ENCODE measurements at regions not wholly inside any gene's neighbourhood (a gene's known extent, or its start where the extent isn't known, plus 50 kb on each side); places are given as distances from the start of the nearest gene placed in this dataset.
A peak's percentile ranks its signal among the peaks of the same experiment; 100 is the strongest.

GRCh38 chr15:39336926-39337325 lies 244.0 kb upstream of the THBS1 start:
- Histone ChIP-seq H2BK12ac (ENCODE audit: low read length) (no peak overlapping the region), H3K79me1 (ENCODE audit: low read length) (no peaks in the 10 kb centered on the region), H2BK120ac (ENCODE audit: insufficient read depth, low read length, poor library complexity) (no peak overlapping the region), H3K4me1 (ENCODE audit: control insufficient read depth in 1 of 2, insufficient read depth in 2 of 2, low read length in 2 of 2) (peaks cover 0 to 2% of the 10 kb centered on the region in 2 experiments), H3K27ac (ENCODE audit: low read depth, low read length) (no peak overlapping the region), H3K18ac (ENCODE audit: low read length) (no peak overlapping the region), H3K4me2 (ENCODE audit: low read length) (no peak overlapping the region), H3K27me3 (ENCODE audit: insufficient read depth, low read length) (no peaks in the 10 kb centered on the region), H3K4me3 (ENCODE audit: low read depth, low read length) (no peak overlapping the region), H3K14ac (ENCODE audit: low read length) (no peak overlapping the region), H4K8ac (ENCODE audit: low read depth, low read length) (no peak overlapping the region), H3K9me3 (ENCODE audit: insufficient read depth, low read depth, low read length) (no peaks in the 10 kb centered on the region), H3K9ac (ENCODE audit: low read length) (no peak overlapping the region), H3K36me3 (ENCODE audit: control insufficient read depth in 1 of 2, insufficient read depth in 2 of 2, low read length in 2 of 2) (no peaks in the 10 kb centered on the region), H4K12ac (ENCODE audit: low read depth, low read length) (no peak overlapping the region), H2BK5ac (ENCODE audit: low read depth, low read length, poor library complexity) (no peak overlapping the region), H2AK5ac (ENCODE audit: low read length) (no peak overlapping the region), H2AFZ (ENCODE audit: insufficient read depth, low read length, poor library complexity) (no peak overlapping the region), H3K79me2 (ENCODE audit: control insufficient read depth, insufficient read depth, low read length, poor library complexity) (no peaks in the 10 kb centered on the region), H3K23ac (ENCODE audit: low read length) (no peak overlapping the region), H4K91ac (ENCODE audit: low read depth, low read length) (no peak overlapping the region), H3K4ac (ENCODE audit: low read depth, low read length) (no peak overlapping the region)
- WGBS (ENCODE audit: extremely low coverage, insufficient coverage, insufficient read length): no CpG with 5 or more reads among the region's 5 CpGs
- DNase-seq: no peak

- Histone ChIP-seq H3K4me1 (ENCODE audit: control insufficient read depth in 1 of 2, insufficient read depth in 2 of 2, low read length in 2 of 2) (no peaks in the 10 kb centered on the region), H2AK5ac (ENCODE audit: low read length) (no peak overlapping the region), H3K27me3 (ENCODE audit: insufficient read depth, low read length) (no peaks in the 10 kb centered on the region), H3K9ac (ENCODE audit: low read length) (no peak overlapping the region), H3K4ac (ENCODE audit: low read depth, low read length) (no peak overlapping the region), H3K79me2 (ENCODE audit: control insufficient read depth, insufficient read depth, low read length, poor library complexity) (no peaks in the 10 kb centered on the region), H3K9me3 (ENCODE audit: insufficient read depth, low read depth, low read length) (no peaks in the 10 kb centered on the region), H3K4me2 (ENCODE audit: low read length) (no peak overlapping the region), H2BK12ac (ENCODE audit: low read length) (no peak overlapping the region), H3K27ac (ENCODE audit: low read depth, low read length) (no peak overlapping the region), H3K79me1 (ENCODE audit: low read length) (no peaks in the 10 kb centered on the region), H2BK120ac (ENCODE audit: insufficient read depth, low read length, poor library complexity) (no peak overlapping the region), H3K18ac (ENCODE audit: low read length) (no peak overlapping the region), H3K36me3 (ENCODE audit: control insufficient read depth in 1 of 2, insufficient read depth in 2 of 2, low read length in 2 of 2) (no peaks in the 10 kb centered on the region), H3K4me3 (ENCODE audit: low read depth, low read length) (no peak overlapping the region), H4K8ac (ENCODE audit: low read depth, low read length) (no peak overlapping the region), H4K91ac (ENCODE audit: low read depth, low read length) (no peak overlapping the region), H4K12ac (ENCODE audit: low read depth, low read length) (no peak overlapping the region), H2BK5ac (ENCODE audit: low read depth, low read length, poor library complexity) (no peak overlapping the region), H2AFZ (ENCODE audit: insufficient read depth, low read length, poor library complexity) (no peak overlapping the region), H3K14ac (ENCODE audit: low read length) (no peak overlapping the region), H3K23ac (ENCODE audit: low read length) (no peak overlapping the region)
- peak in 1 of 2 donors; percentile 34 for DNase-seq
- WGBS (ENCODE audit: extremely low coverage, insufficient coverage, insufficient read length): no CpG with 5 or more reads among the region's 4 CpGs
Measured at GRCh38 chr15:39338251-39338650, 242.6 kb upstream of the THBS1 start.

- Histone ChIP-seq H3K36me3 (ENCODE audit: control insufficient read depth in 1 of 2, insufficient read depth in 2 of 2, low read length in 2 of 2) (no peaks in the 10 kb centered on the region), H4K12ac (ENCODE audit: low read depth, low read length) (no peak overlapping the region), H3K27me3 (ENCODE audit: insufficient read depth, low read length) (no peaks in the 10 kb centered on the region), H3K27ac (ENCODE audit: low read depth, low read length) (no peak overlapping the region), H3K4ac (ENCODE audit: low read depth, low read length) (no peak overlapping the region), H3K79me2 (ENCODE audit: control insufficient read depth, insufficient read depth, low read length, poor library complexity) (no peaks in the 10 kb centered on the region), H3K9me3 (ENCODE audit: insufficient read depth, low read depth, low read length) (no peaks in the 10 kb centered on the region), H3K23ac (ENCODE audit: low read length) (no peak overlapping the region), H3K79me1 (ENCODE audit: low read length) (no peaks in the 10 kb centered on the region), H2AFZ (ENCODE audit: insufficient read depth, low read length, poor library complexity) (no peak overlapping the region), H3K4me2 (ENCODE audit: low read length) (no peak overlapping the region), H3K4me3 (ENCODE audit: low read depth, low read length) (no peak overlapping the region), H3K18ac (ENCODE audit: low read length) (no peak overlapping the region), H2AK5ac (ENCODE audit: low read length) (no peak overlapping the region), H4K8ac (ENCODE audit: low read depth, low read length) (no peak overlapping the region), H3K9ac (ENCODE audit: low read length) (no peak overlapping the region), H3K4me1 (ENCODE audit: control insufficient read depth in 1 of 2, insufficient read depth in 2 of 2, low read length in 2 of 2) (no peaks in the 10 kb centered on the region), H2BK120ac (ENCODE audit: insufficient read depth, low read length, poor library complexity) (no peak overlapping the region), H2BK12ac (ENCODE audit: low read length) (no peak overlapping the region), H2BK5ac (ENCODE audit: low read depth, low read length, poor library complexity) (no peak overlapping the region), H4K91ac (ENCODE audit: low read depth, low read length) (no peak overlapping the region), H3K14ac (ENCODE audit: low read length) (no peak overlapping the region)
- WGBS (ENCODE audit: extremely low coverage, insufficient coverage, insufficient read length): no CpG with 5 or more reads among the region's 13 CpGs
- no peak for DNase-seq
Measured at GRCh38 chr15:39340903-39341645, 239.8 kb upstream of the THBS1 start.

GRCh38 chr15:39344662-39345141 lies 236.2 kb upstream of the THBS1 start:
- no peaks in the 10 kb centered on the region for H3K79me2 ChIP-seq (ENCODE audit: control insufficient read depth, insufficient read depth, low read length, poor library complexity)
- no peak overlapping the region for H3K4ac ChIP-seq (ENCODE audit: low read depth, low read length)
- H2BK5ac ChIP-seq (ENCODE audit: low read depth, low read length, poor library complexity): no peak overlapping the region
- H4K91ac ChIP-seq (ENCODE audit: low read depth, low read length): no peak overlapping the region
- H4K12ac ChIP-seq (ENCODE audit: low read depth, low read length): no peak overlapping the region
- no peak overlapping the region for H3K27ac ChIP-seq (ENCODE audit: low read depth, low read length)
- no peak for DNase-seq
- no peak overlapping the region for H3K14ac ChIP-seq (ENCODE audit: low read length)
- H3K23ac ChIP-seq (ENCODE audit: low read length): no peak overlapping the region
- no peak overlapping the region for H4K8ac ChIP-seq (ENCODE audit: low read depth, low read length)
- no peak overlapping the region for H3K4me3 ChIP-seq (ENCODE audit: low read depth, low read length)
- H3K9me3 ChIP-seq (ENCODE audit: insufficient read depth, low read depth, low read length): no peaks in the 10 kb centered on the region
- WGBS (ENCODE audit: extremely low coverage, insufficient coverage, insufficient read length): no CpG with 5 or more reads among the region's 3 CpGs
- no peaks in the 10 kb centered on the region for H3K27me3 ChIP-seq (ENCODE audit: insufficient read depth, low read length)
- H2AFZ ChIP-seq (ENCODE audit: insufficient read depth, low read length, poor library complexity): no peak overlapping the region
- no peak overlapping the region for H3K18ac ChIP-seq (ENCODE audit: low read length)
- H2BK120ac ChIP-seq (ENCODE audit: insufficient read depth, low read length, poor library complexity): no peak overlapping the region
- H3K4me1 ChIP-seq (ENCODE audit: control insufficient read depth in 1 of 2, insufficient read depth in 2 of 2, low read length in 2 of 2): no peaks in the 10 kb centered on the region
- H2AK5ac ChIP-seq (ENCODE audit: low read length): no peak overlapping the region
- H2BK12ac ChIP-seq (ENCODE audit: low read length): no peak overlapping the region
- no peaks in the 10 kb centered on the region for H3K36me3 ChIP-seq (ENCODE audit: control insufficient read depth in 1 of 2, insufficient read depth in 2 of 2, low read length in 2 of 2)
- no peak overlapping the region for H3K9ac ChIP-seq (ENCODE audit: low read length)
- no peak overlapping the region for H3K4me2 ChIP-seq (ENCODE audit: low read length)
- H3K79me1 ChIP-seq (ENCODE audit: low read length): no peaks in the 10 kb centered on the region

Data from trophoblast cell (in vitro differentiated cells and primary cell).